SK-MEL-5 (cell line): ENCODE measurements at regions not wholly inside any gene's neighbourhood (a gene's known extent, or its start where the extent isn't known, plus 50 kb on each side); places are given as distances from the start of the nearest gene placed in this dataset.
A peak's percentile ranks its signal among the peaks of the same experiment; 100 is the strongest.

Experiments
- DNase-seq: peaks from one replicate; pipeline ENCODE4 v3.0.0-alpha.2; 2016; ENCODE audit warnings: low read depth, low spot score
- in situ Hi-C: cut with HindIII; loops from 2 replicates; pipeline ENCODE4 v1.10.0; 2016; ENCODE audit warnings: low sequenced_read_pairs, high pct_unique_total_duplicates, low pct_unique_long_range_greater_than_20kb

- DNase-seq, result no peak
- in situ Hi-C loops, result no loop called here
Observed at GRCh38 chr9:86526021-86526420, 171.8 kb upstream of the TUT7 start.

GRCh38 chr9:86525182-86525581, 171.0 kb upstream of the TUT7 start:
- in situ Hi-C loops, result no loop called here
- no peak for DNase-seq

GRCh38 chr9:86521977-86522376, 167.8 kb upstream of the TUT7 start:
- no peak for DNase-seq

GRCh38 chr9:86521322-86521721, 167.1 kb upstream of the TUT7 start:
- DNase-seq, result no peak
- in situ Hi-C loops, result no loop called here

More at GRCh38 chr9:86521977-86522376, 167.8 kb upstream of the TUT7 start:
- in situ Hi-C loops, result no loop called here

- in situ Hi-C loops, result no loop called here
Observed at GRCh38 chr9:86519066-86519615, 164.9 kb upstream of the TUT7 start.

GRCh38 chr9:86517475-86517874, 163.3 kb upstream of the TUT7 start:
- in situ Hi-C loops, result no loop called here
- no peak for DNase-seq

More at GRCh38 chr9:86519066-86519615, 164.9 kb upstream of the TUT7 start:
- DNase-seq, result no peak

- DNase-seq, result no peak
- in situ Hi-C loops, result no loop called here
Observed at GRCh38 chr9:86516564-86516963, 162.4 kb upstream of the TUT7 start.

GRCh38 chr9:86515221-86515620, 161.0 kb upstream of the TUT7 start:
- in situ Hi-C loops, result no loop called here
- no peak for DNase-seq

GRCh38 chr9:86513429-86513828, 159.2 kb upstream of the TUT7 start:
- in situ Hi-C loops, result no loop called here
- no peak for DNase-seq

GRCh38 chr9:86512929-86513328, 158.7 kb upstream of the TUT7 start:
- no peak for DNase-seq
- in situ Hi-C loops, result no loop called here

- in situ Hi-C loops, result no loop called here
- DNase-seq, result no peak
Observed at GRCh38 chr9:86511614-86512360, 157.6 kb upstream of the TUT7 start.

- in situ Hi-C loops, result no loop called here
- DNase-seq, result no peak
Observed at GRCh38 chr9:86508208-86508903, 154.1 kb upstream of the TUT7 start.

GRCh38 chr9:86507212-86507630, 153.0 kb upstream of the TUT7 start:
- no peak for DNase-seq
- in situ Hi-C loops, result no loop called here

GRCh38 chr9:86503942-86504341, 149.7 kb upstream of the TUT7 start:
- in situ Hi-C loops, result no loop called here
- no peak for DNase-seq

GRCh38 chr9:86503314-86503713, 149.1 kb upstream of the TUT7 start:
- DNase-seq, result no peak
- in situ Hi-C loops, result no loop called here

GRCh38 chr9:86500667-86501435, 146.6 kb upstream of the TUT7 start:
- DNase-seq, result no peak

GRCh38 chr9:86500031-86500430, 145.8 kb upstream of the TUT7 start:
- no peak for DNase-seq
- in situ Hi-C loops, result no loop called here

More at GRCh38 chr9:86500667-86501435, 146.6 kb upstream of the TUT7 start:
- in situ Hi-C loops, result no loop called here

- peak; percentile 57 for DNase-seq
- in situ Hi-C loops, result no loop called here
Observed at GRCh38 chr9:86494644-86495111, 140.5 kb upstream of the TUT7 start.
